Astrocyte (in vitro differentiated cells and primary cell): ENCODE measurements at regions not wholly inside any gene's neighbourhood (a gene's known extent, or its start where the extent isn't known, plus 50 kb on each side); places are given as distances from the start of the nearest gene placed in this dataset.

Experiments used
- EZH2 ChIP-seq: IDR thresholded peaks from 2 replicates; pipeline ENCODE4 v1.6.1; 2012; ENCODE audit warnings: mild to moderate bottlenecking, low read length, inconsistent platforms; ENCODE audit not compliant: insufficient read depth
- TF ChIP-seq, protein P1 (sequence below): IDR thresholded peaks from 2 replicates; pipeline ENCODE4 v1.5.1; 2011; ENCODE audit warnings: low read depth, mild to moderate bottlenecking, inconsistent platforms, low read length, moderate library complexity; ENCODE audit not compliant: insufficient read depth

DNA sequence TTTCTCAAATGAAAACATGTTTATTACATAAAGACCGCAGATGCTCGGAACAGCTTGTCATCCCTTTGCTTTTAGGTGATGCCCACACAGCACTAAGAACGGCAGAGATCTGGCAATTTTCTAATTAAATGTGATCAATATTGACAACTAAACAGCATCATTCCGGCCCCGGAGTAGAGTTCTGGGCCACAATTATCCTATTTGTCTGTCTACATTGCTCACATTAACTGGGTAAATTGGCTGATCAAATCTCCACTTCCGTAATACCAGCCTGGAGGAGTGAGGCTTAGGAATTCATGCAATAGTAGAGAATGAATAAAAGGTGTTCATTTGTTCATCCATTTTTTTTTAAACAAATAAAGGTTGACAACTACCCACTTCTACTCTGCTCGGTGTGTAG lies 245.1 kb upstream of the C9orf72 start:
- TF ChIP-seq, protein P1, sequence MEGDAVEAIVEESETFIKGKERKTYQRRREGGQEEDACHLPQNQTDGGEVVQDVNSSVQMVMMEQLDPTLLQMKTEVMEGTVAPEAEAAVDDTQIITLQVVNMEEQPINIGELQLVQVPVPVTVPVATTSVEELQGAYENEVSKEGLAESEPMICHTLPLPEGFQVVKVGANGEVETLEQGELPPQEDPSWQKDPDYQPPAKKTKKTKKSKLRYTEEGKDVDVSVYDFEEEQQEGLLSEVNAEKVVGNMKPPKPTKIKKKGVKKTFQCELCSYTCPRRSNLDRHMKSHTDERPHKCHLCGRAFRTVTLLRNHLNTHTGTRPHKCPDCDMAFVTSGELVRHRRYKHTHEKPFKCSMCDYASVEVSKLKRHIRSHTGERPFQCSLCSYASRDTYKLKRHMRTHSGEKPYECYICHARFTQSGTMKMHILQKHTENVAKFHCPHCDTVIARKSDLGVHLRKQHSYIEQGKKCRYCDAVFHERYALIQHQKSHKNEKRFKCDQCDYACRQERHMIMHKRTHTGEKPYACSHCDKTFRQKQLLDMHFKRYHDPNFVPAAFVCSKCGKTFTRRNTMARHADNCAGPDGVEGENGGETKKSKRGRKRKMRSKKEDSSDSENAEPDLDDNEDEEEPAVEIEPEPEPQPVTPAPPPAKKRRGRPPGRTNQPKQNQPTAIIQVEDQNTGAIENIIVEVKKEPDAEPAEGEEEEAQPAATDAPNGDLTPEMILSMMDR, result no peak
- TF ChIP-seq EZH2, result no peak
